Panc1 (cell line): ENCODE measurements at regions not wholly inside any gene's neighbourhood (a gene's known extent, or its start where the extent isn't known, plus 50 kb on each side); places are given as distances from the start of the nearest gene placed in this dataset.

Experiments used
- ATAC-seq: fragments of 200-7000 bp; cut with Tn5 transposase; 2 replicates; pipeline ENCODE4 v1.9.1; 2020; ENCODE audit warnings: mild to moderate bottlenecking, moderate library complexity
- BruUV-seq: library from RNA; stranded (reverse); fragments of 400-500 nt; replicated peaks from 2 replicates; lab custom pipeline; 2021; lab: Mats Ljungman, UMichigan
- CTCF ChIA-PET: fragments of 300-600 bp; sonication (Branson Sonifier 250); formaldehyde crosslinking; loops from one replicate; lab custom pipeline; 2022; ENCODE audit warnings: antibody characterized with exemption; lab: Charles Lee
- POLR2A ChIA-PET: fragments of 300-600 bp; sonication (Branson Sonifier 250); formaldehyde crosslinking; loops from one replicate; lab custom pipeline; 2022; ENCODE audit warnings: antibody characterized with exemption; lab: Charles Lee
- DNase-seq: peaks from one replicate; pipeline ENCODE4 v3.0.0-alpha.2; 2010; ENCODE audit warnings: low read depth, low spot score
- H3K27ac ChIP-seq: 2 replicates; pipeline ENCODE4 v1.5.1; 2011; ENCODE audit warnings: mild to moderate bottlenecking, low read length, inconsistent platforms
- H3K27me3 ChIP-seq: fragments of 200-500 bp; sonication (Bioruptor generic); 2 replicates; pipeline ENCODE4 v1.6.0; 2014; ENCODE audit warnings: low read length, inconsistent platforms; ENCODE audit not compliant: control insufficient read depth, insufficient read depth
- H3K36me3 ChIP-seq: fragments of 200-500 bp; sonication (Bioruptor generic); 2 replicates; pipeline ENCODE4 v1.5.1; 2014; ENCODE audit warnings: inconsistent platforms, mild to moderate bottlenecking, low read length, moderate library complexity; ENCODE audit not compliant: control insufficient read depth, insufficient read depth
- H3K4me1 ChIP-seq: 2 replicates; pipeline ENCODE4 v1.5.1; 2011; ENCODE audit warnings: inconsistent platforms, mild to moderate bottlenecking, low read length, moderate library complexity; ENCODE audit not compliant: control insufficient read depth, insufficient read depth
- H3K4me3 ChIP-seq, 2 experiments: 2 replicates each; pipeline ENCODE4 v1.5.1; 2011 to 2012; ENCODE audit warnings: low read depth in 2 of 2, low read length in 2 of 2, mild to moderate bottlenecking in 2 of 2, inconsistent platforms in 1 of 2, moderate library complexity in 1 of 2
- H3K9me3 ChIP-seq: fragments of 200-500 bp; sonication (Bioruptor generic); 2 replicates; pipeline ENCODE4 v1.5.1; 2014; ENCODE audit warnings: low read depth, mild to moderate bottlenecking, inconsistent platforms, low read length, moderate library complexity; ENCODE audit not compliant: control insufficient read depth, insufficient read depth
- CTCF ChIP-seq: fragments of 450-650 bp; IDR thresholded peaks from 2 replicates; pipeline ENCODE4 v1.5.1; 2017; ENCODE audit warnings: mild to moderate bottlenecking
- POLR2AphosphoS5 ChIP-seq: IDR thresholded peaks from 2 replicates; pipeline ENCODE4 v1.6.1; 2012; ENCODE audit warnings: mild to moderate bottlenecking, low read depth, low read length, moderate library complexity
- REST ChIP-seq, 2 experiments: IDR thresholded peaks; 2 replicates each; pipeline ENCODE4 v1.6.1; 2011 to 2012; ENCODE audit warnings: low read depth in 2 of 2, control low read depth in 1 of 2, low read length in 1 of 2, mild to moderate bottlenecking in 1 of 2, moderate library complexity in 1 of 2; ENCODE audit not compliant: insufficient read depth in 1 of 2
- SIN3A ChIP-seq: IDR thresholded peaks from 2 replicates; pipeline ENCODE4 v1.6.1; 2012; ENCODE audit warnings: low read depth, mild to moderate bottlenecking, low read length, moderate library complexity, borderline replicate concordance; ENCODE audit not compliant: insufficient read depth
- TCF7L2 ChIP-seq: IDR thresholded peaks from 2 replicates; pipeline ENCODE4 v1.6.1; 2011; ENCODE audit warnings: mild to moderate bottlenecking, low read depth, low read length, inconsistent platforms
- in situ Hi-C: cut with HindIII; loops from 2 replicates; pipeline ENCODE4 v1.10.0; 2016; ENCODE audit warnings: low sequenced_read_pairs, low pct_unique_long_range_greater_than_20kb
- intact Hi-C: fragments of 100-400 bp; cut with micrococcal nuclease; formaldehyde crosslinking; loops from one replicate; pipeline ENCODE4 v1.10.0; 2022; ENCODE audit not compliant: unreplicated experiment

- H3K4me3 ChIP-seq, result no peak overlapping the region
- POLR2A ChIA-PET, result no interaction called here
- ATAC-seq (no peak), DNase-seq (no peak)
- in situ Hi-C loops, result no loop called here
- no peak for TF ChIP-seq SIN3A
- no peak for TF ChIP-seq REST (IDR thresholded peaks at IDR 0.05; ENCODE audit: insufficient read depth in 1 of 2, low read depth in 2 of 2, low read length in 1 of 2)
- no peak for TF ChIP-seq POLR2AphosphoS5
- TF ChIP-seq CTCF, result no peak
- no peak for TF ChIP-seq TCF7L2
- no peaks in the 10 kb centered on the region for H3K9me3 ChIP-seq
- CTCF ChIA-PET, result no interaction called here
- H3K27ac ChIP-seq, result no peak overlapping the region
- H3K36me3 ChIP-seq, result no peaks in the 10 kb centered on the region
- intact Hi-C loops, result no loop called here
- H3K4me1 ChIP-seq, result no peaks in the 10 kb centered on the region
- no TSS peak for BruUV-seq
- no peaks in the 10 kb centered on the region for H3K27me3 ChIP-seq
Observed at GRCh38 chr13:47256618-47257017, 359.8 kb upstream of the HTR2A start.

DNA sequence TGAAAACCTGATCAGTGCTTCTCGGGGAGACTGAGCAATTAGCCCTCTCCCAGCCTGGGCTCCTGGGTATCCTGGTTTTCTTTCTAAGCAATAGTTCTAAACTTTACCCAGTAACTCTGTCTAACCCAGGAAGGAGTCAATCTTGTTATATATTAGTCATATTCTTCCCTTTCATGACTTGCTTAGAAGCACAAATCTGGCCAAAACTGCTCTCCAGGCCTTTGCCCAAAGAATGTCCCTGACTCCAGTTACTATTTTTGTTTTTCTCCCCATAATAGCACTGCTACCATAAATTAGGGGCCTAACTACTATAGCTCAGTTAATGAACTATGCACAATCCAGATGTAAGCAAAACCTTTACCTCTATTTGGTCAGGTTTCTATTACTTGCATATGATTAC is 355.8 kb upstream of the HTR2A start:
- Histone ChIP-seq H3K4me3 (no peak overlapping the region), H3K4me1 (no peaks in the 10 kb centered on the region), H3K27ac (no peak overlapping the region), H3K36me3 (no peaks in the 10 kb centered on the region), H3K9me3 (no peaks in the 10 kb centered on the region), H3K27me3 (no peaks in the 10 kb centered on the region)
- in situ Hi-C loops (no loop called here), intact Hi-C loops (no loop called here)
- TF ChIP-seq REST (IDR thresholded peaks at IDR 0.05; ENCODE audit: insufficient read depth in 1 of 2, low read depth in 2 of 2, low read length in 1 of 2), result no peak
- CTCF ChIA-PET, result no interaction called here
- BruUV-seq, result no TSS peak
- DNase-seq (no peak), ATAC-seq (no peak)
- POLR2A ChIA-PET, result no interaction called here
